ENCODE measurements at regions not wholly inside any gene's neighbourhood (a gene's known extent, or its start where the extent isn't known, plus 50 kb on each side); places are given as distances from the start of the nearest gene placed in this dataset.

- TF ChIP-seq CTCF (conservative IDR thresholded peaks at IDR 0.05; ENCODE audit: low read length) = no peak
- no peak for TF ChIP-seq EZH2phosphoT487 (IDR thresholded peaks at IDR 0.05; ENCODE audit: borderline replicate concordance)
Measured at GRCh38 chr4:123206016-123206415, 190.6 kb upstream of the SPRY1 start.

Data from Loucy (cell line).